ENCODE measurements at regions not wholly inside any gene's neighbourhood (a gene's known extent, or its start where the extent isn't known, plus 50 kb on each side); places are given as distances from the start of the nearest gene placed in this dataset.

DNA sequence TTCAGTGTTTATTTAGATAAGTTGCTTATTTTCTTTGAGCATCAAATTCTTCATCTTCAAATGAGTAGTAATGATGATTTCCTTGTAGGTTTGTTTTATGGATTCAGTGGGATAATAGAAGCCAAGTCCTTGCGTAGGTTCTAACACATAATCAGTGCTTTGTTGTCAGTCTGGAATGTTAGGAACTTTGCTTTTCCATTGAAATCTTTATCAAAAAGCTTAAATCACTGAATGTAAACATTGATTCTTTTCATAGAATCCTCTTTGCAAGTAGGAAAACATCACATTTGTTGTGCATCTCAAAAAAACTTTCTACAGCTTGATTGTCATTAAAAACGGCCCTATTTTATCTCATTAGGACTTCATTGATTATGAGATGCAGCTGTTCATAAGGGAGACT, 490.3 kb upstream of the GOT2 start:
- TF ChIP-seq, protein P1, sequence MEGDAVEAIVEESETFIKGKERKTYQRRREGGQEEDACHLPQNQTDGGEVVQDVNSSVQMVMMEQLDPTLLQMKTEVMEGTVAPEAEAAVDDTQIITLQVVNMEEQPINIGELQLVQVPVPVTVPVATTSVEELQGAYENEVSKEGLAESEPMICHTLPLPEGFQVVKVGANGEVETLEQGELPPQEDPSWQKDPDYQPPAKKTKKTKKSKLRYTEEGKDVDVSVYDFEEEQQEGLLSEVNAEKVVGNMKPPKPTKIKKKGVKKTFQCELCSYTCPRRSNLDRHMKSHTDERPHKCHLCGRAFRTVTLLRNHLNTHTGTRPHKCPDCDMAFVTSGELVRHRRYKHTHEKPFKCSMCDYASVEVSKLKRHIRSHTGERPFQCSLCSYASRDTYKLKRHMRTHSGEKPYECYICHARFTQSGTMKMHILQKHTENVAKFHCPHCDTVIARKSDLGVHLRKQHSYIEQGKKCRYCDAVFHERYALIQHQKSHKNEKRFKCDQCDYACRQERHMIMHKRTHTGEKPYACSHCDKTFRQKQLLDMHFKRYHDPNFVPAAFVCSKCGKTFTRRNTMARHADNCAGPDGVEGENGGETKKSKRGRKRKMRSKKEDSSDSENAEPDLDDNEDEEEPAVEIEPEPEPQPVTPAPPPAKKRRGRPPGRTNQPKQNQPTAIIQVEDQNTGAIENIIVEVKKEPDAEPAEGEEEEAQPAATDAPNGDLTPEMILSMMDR (conservative IDR thresholded peaks at IDR 0.05; ENCODE audit: low read depth, low read length) = no peak

DNA sequence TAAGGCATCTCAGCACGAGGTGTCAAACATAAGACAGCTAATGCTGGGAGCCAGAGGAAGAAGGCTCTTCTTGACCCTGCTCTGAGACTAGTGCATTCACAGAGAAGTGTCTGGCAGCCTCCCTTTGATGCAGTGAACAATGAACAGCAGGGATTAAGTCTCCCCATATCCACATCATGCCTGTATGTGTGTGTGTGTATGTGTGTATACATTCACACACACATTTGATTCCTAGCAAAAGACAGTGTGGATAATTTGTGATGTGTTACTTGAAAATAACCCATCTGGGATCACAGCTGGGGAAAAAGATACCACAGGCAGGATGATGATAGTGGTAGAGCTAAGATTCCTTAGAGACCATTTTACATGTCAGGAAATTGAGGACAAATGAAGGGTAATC, 485.9 kb upstream of the GOT2 start:
- no peak overlapping the region for H3K4me3 ChIP-seq (ENCODE audit: low read length)
- DNase-seq (ENCODE audit: low read depth) = no peak
- TF ChIP-seq, protein P1 (conservative IDR thresholded peaks at IDR 0.05; ENCODE audit: low read depth, low read length) = no peak

More for the DNA sequence above, 490.3 kb upstream of the GOT2 start:
- H3K4me3 ChIP-seq (ENCODE audit: low read length) = no peak overlapping the region
- DNase-seq (ENCODE audit: low read depth) = no peak

- TF ChIP-seq, protein P1 (conservative IDR thresholded peaks at IDR 0.05; ENCODE audit: low read depth, low read length) = no peak
- H3K4me3 ChIP-seq (ENCODE audit: low read length) = no peak overlapping the region
- no peak for DNase-seq (ENCODE audit: low read depth)
Measured at GRCh38 chr16:59216291-59216690, 482.2 kb upstream of the GOT2 start.

DNA sequence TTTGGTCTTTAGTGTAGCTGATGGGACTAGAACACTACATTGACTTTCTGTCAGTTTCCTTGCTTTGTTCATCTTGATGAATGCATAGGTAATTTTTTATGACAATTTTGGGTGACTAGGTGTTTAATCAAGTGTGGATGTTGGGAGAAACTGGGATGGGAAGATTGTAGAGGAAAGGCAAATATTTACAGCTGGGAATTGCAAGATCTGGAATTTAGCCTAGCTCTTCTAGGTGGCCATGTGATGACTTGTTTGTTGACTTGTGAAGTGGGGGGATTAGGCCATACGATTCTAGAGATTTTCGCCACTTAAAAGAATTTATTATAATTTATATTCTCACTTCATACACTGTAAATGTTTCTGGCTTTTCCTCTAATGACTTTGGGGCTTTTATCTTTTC, 480.3 kb upstream of the GOT2 start:
- no peak for DNase-seq (ENCODE audit: low read depth)
- TF ChIP-seq, protein P1 (conservative IDR thresholded peaks at IDR 0.05; ENCODE audit: low read depth, low read length) = no peak
- H3K4me3 ChIP-seq (ENCODE audit: low read length) = no peak overlapping the region

- no peak overlapping the region for H3K4me3 ChIP-seq (ENCODE audit: low read length)
- TF ChIP-seq, protein P1 (conservative IDR thresholded peaks at IDR 0.05; ENCODE audit: low read depth, low read length) = no peak
- no peak for DNase-seq (ENCODE audit: low read depth)
Measured at GRCh38 chr16:59213952-59214351, 479.8 kb upstream of the GOT2 start.

DNA sequence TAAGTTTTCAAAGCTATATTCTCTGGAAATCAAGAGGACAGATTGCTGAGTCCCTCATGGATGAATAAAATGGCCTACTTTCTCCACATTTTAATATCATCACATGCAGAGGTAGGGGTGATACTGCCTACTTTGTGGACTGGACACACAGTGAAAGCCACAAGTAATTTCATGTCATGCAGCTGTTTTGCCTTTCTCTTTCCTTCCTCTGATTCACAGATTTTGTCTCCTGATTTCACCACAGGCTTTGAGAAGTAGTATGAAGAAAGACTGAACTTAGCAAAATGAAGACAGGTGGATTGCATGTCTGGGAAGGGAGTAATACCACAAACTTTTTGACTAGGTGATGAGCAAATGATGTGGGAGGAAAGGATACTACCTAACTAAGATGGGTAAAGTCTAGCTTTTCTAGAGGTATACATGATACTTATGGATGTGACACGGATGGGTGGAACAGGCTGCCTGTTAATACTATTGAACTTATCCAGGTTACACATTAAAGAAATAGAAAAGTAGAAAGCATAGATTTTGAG, 478.4 kb upstream of the GOT2 start:
- DNase-seq (ENCODE audit: low read depth) = no peak
- no peak overlapping the region for H3K4me3 ChIP-seq (ENCODE audit: low read length)

GRCh38 chr16:59210955-59211541, 476.9 kb upstream of the GOT2 start:
- peak; percentile 96 for DNase-seq (ENCODE audit: low read depth)
- H3K4me3 ChIP-seq (ENCODE audit: low read length) = peak overlapping the region; percentile 15
- TF ChIP-seq, protein P1 (conservative IDR thresholded peaks at IDR 0.05; ENCODE audit: low read depth, low read length) = no peak

More for the DNA sequence above, 478.4 kb upstream of the GOT2 start:
- TF ChIP-seq, protein P1 (conservative IDR thresholded peaks at IDR 0.05; ENCODE audit: low read depth, low read length) = no peak
